Suprapubic skin (tissue), 4 donors: ENCODE measurements at regions not wholly inside any gene's neighbourhood (a gene's known extent, or its start where the extent isn't known, plus 50 kb on each side); places are given as distances from the start of the nearest gene placed in this dataset.

ENCODE experiments used
- DNase-seq, 2 donors: peaks; one replicate each; pipeline ENCODE4 v3.0.0-alpha.2; 2019; ENCODE audit warnings: low spot score in 2 of 2
- H3K27ac ChIP-seq: fragments of 200-600 bp; sonication (generic); one replicate; pipeline ENCODE4 v1.5.1; 2019
- H3K27me3 ChIP-seq: fragments of 200-600 bp; sonication (generic); one replicate; pipeline ENCODE4 v1.5.1; 2019
- H3K36me3 ChIP-seq: fragments of 200-600 bp; sonication (generic); one replicate; pipeline ENCODE4 v1.5.1; 2019
- H3K4me1 ChIP-seq: fragments of 200-600 bp; sonication (generic); one replicate; pipeline ENCODE4 v1.5.1; 2019
- H3K4me3 ChIP-seq: fragments of 200-600 bp; sonication (generic); one replicate; pipeline ENCODE4 v1.5.1; 2019; ENCODE audit warnings: mild to moderate bottlenecking
- H3K9me3 ChIP-seq: fragments of 200-600 bp; sonication (generic); one replicate; pipeline ENCODE4 v1.5.1; 2019
- EP300 ChIP-seq: sonication (generic); formaldehyde crosslinking; IDR thresholded peaks from one replicate; pipeline ENCODE4 v1.6.1; 2017; ENCODE audit warnings: antibody characterized with exemption
- POLR2A ChIP-seq, 2 donors: fragments of 450-650 bp; IDR thresholded peaks; one replicate each; pipeline ENCODE4 v1.6.1; 2017; ENCODE audit warnings: antibody characterized with exemption in 2 of 2, mild to moderate bottlenecking in 2 of 2, moderate library complexity in 2 of 2
- POLR2AphosphoS5 ChIP-seq, 3 donors: sonication (generic); formaldehyde crosslinking; IDR thresholded peaks; one replicate each; pipeline ENCODE4 v1.6.1; 2017; ENCODE audit warnings: antibody characterized with exemption in 3 of 3
- WGBS: methylation state at CpG from one replicate; pipeline ENCODE4 v1.1.5; 2018; 5-methylcytosine and 5-hydroxymethylcytosine counted together
- TF ChIP-seq, protein P1 (sequence below), 2 donors: fragments of 200-600 bp in 1 of 2; fragments of 450-650 bp in 1 of 2; sonication (generic) in 1 of 2; IDR thresholded peaks; one replicate each; pipeline ENCODE4 v1.5.1; 2016 to 2019; ENCODE audit warnings: antibody characterized with exemption in 2 of 2, mild to moderate bottlenecking in 1 of 2, moderate library complexity in 1 of 2

DNA sequence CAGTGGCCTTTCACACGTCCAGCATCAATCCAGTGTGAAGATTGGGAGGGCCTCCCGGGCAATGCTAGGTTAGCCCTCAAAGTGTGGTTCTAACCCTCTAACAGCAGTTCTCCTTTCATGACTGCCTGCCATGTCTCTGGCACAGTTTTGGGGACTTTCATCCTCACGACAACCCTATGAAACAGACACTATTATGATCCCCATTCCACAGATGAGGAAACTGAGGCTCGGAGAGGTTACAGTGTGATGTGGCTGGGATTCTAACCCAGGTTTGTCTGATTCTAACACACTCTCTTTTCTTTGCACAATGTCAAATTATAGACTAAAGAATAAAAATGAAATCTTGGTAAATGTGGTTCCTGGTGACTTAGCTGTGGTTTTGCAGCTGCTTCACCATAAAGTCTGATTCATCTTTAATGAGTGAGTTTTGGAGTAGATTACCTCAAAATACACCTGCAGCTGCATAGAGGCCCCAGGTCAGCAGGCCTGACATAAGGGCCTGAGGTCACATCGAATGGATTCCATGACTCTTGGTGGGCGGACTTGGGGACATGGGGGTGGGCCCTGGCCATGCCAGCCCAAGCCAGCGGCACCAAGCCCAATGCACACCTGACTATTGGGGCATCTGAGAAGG lies 214.4 kb downstream of the GLI2 start:
- H3K27ac ChIP-seq: no peak overlapping the region
- H3K4me3 ChIP-seq: no peak overlapping the region
- H3K36me3 ChIP-seq: no peaks in the 10 kb centered on the region
- TF ChIP-seq POLR2AphosphoS5 (IDR thresholded peaks at IDR 0.05) (no peak), EP300 (no peak), POLR2A (IDR thresholded peaks at IDR 0.05) (no peak)
- TF ChIP-seq, protein P1, sequence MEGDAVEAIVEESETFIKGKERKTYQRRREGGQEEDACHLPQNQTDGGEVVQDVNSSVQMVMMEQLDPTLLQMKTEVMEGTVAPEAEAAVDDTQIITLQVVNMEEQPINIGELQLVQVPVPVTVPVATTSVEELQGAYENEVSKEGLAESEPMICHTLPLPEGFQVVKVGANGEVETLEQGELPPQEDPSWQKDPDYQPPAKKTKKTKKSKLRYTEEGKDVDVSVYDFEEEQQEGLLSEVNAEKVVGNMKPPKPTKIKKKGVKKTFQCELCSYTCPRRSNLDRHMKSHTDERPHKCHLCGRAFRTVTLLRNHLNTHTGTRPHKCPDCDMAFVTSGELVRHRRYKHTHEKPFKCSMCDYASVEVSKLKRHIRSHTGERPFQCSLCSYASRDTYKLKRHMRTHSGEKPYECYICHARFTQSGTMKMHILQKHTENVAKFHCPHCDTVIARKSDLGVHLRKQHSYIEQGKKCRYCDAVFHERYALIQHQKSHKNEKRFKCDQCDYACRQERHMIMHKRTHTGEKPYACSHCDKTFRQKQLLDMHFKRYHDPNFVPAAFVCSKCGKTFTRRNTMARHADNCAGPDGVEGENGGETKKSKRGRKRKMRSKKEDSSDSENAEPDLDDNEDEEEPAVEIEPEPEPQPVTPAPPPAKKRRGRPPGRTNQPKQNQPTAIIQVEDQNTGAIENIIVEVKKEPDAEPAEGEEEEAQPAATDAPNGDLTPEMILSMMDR (IDR thresholded peaks at IDR 0.05): no peak
- WGBS: 85% methylated on average over 5 of the region's 7 CpGs
- H3K4me1 ChIP-seq: peaks cover 6% of the 10 kb centered on the region
- H3K9me3 ChIP-seq: no peaks in the 10 kb centered on the region
- DNase-seq: no peak
- H3K27me3 ChIP-seq: no peaks in the 10 kb centered on the region

DNA sequence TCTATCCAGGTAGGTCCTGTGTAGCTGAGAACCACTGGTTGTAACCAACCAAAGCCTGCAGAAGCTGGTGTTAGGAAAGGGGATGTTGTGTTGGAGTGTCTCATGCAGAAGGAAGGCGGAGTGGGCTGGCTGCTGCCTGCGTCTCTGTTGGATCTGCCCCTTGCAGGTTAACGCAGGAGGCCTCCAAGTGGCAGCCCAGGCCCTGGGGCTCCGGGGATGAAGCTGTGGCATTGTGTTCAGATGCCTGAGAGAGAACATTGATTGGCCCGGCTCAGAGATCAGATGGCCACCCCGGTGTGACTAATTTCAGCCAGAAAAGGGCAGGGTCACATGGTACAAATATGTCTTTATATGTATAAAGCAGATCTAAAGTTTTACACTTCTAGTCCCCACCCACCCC lies 216.0 kb downstream of the GLI2 start:
- TF ChIP-seq, protein P1 (IDR thresholded peaks at IDR 0.05): no peak
- TF ChIP-seq POLR2A (IDR thresholded peaks at IDR 0.05) (no peak), POLR2AphosphoS5 (IDR thresholded peaks at IDR 0.05) (no peak), EP300 (no peak)
- WGBS: 89% methylated on average over 3 of the region's 6 CpGs
- H3K9me3 ChIP-seq: no peaks in the 10 kb centered on the region

DNA sequence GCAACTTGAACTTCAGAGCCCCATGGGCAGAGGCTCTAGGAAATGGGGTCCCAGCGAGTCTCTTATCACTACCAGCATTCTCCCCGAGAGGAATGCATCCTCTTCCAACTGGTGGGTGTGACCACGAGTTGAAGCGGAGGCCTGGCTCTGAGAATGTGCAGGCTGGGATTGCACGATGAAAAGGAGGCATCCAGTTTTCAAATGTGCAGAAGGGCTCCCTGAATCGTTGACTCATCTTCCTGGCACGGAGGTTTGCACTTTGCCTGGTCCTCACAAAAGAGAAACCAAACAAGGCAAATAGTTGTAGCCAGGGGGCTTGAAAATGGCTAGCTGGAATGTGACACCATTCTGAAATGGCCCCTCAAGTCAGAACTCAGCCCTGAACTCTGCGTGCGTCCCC lies 216.7 kb downstream of the GLI2 start:
- WGBS: 65% methylated on average over 7 of the region's 9 CpGs
- H3K27ac ChIP-seq: no peak overlapping the region
- DNase-seq: no peak
- H3K4me3 ChIP-seq: no peak overlapping the region
- H3K4me1 ChIP-seq: peaks cover 6% of the 10 kb centered on the region
- TF ChIP-seq POLR2A (IDR thresholded peaks at IDR 0.05) (no peak), POLR2AphosphoS5 (IDR thresholded peaks at IDR 0.05) (no peak), EP300 (no peak)
- TF ChIP-seq, protein P1 (IDR thresholded peaks at IDR 0.05): no peak
- no peaks in the 10 kb centered on the region for H3K27me3 ChIP-seq
- H3K36me3 ChIP-seq: peaks cover 3% of the 10 kb centered on the region
- H3K9me3 ChIP-seq: no peaks in the 10 kb centered on the region

More for the DNA sequence above, 216.0 kb downstream of the GLI2 start:
- Histone ChIP-seq H3K4me3 (no peak overlapping the region), H3K36me3 (peaks cover 3% of the 10 kb centered on the region), H3K27ac (no peak overlapping the region), H3K4me1 (peaks cover 6% of the 10 kb centered on the region), H3K27me3 (no peaks in the 10 kb centered on the region)
- no peak for DNase-seq

DNA sequence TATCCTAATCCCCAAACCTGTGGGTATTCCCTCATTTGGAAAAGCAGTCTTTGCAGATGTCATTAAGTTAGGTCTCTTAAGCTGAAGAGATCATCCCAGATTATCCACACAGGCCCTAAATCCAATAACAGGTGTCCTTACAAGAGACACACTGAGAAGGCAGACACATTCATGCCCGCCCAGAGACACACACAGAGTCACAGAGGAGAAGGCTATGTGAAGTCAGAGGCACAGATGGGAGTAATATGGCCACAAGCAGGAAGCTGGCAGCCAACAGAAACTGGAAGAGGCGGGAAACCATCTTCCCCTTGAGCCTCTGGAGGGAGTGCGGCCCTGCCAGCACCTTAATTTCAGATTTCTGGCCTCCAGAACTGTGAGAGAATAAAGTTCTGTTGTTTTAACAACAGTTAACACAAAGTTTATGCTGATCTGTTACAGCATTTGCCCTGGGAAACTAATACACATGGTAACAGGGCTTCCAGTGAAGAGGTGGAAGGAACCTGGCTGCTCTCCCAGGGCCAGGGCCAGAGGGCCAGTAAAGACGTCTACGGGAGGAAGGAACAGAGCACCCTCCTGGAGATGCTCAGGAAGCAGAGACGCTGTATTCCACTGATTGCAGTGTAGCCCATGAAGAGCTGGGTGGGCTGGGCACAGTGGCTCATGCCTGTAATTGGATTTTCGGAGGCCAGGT lies 217.5 kb downstream of the GLI2 start:
- Histone ChIP-seq H3K27ac (no peak overlapping the region), H3K4me1 (peaks cover 6% of the 10 kb centered on the region), H3K36me3 (peaks cover 3% of the 10 kb centered on the region), H3K9me3 (no peaks in the 10 kb centered on the region), H3K27me3 (no peaks in the 10 kb centered on the region), H3K4me3 (no peak overlapping the region)
- WGBS: 70% methylated on average over 7 of the region's 7 CpGs
- TF ChIP-seq, protein P1 (IDR thresholded peaks at IDR 0.05): no peak
- no peak for TF ChIP-seq POLR2AphosphoS5 (IDR thresholded peaks at IDR 0.05)
- TF ChIP-seq EP300: no peak
- no peak for TF ChIP-seq POLR2A (IDR thresholded peaks at IDR 0.05)
- no peak for DNase-seq

DNA sequence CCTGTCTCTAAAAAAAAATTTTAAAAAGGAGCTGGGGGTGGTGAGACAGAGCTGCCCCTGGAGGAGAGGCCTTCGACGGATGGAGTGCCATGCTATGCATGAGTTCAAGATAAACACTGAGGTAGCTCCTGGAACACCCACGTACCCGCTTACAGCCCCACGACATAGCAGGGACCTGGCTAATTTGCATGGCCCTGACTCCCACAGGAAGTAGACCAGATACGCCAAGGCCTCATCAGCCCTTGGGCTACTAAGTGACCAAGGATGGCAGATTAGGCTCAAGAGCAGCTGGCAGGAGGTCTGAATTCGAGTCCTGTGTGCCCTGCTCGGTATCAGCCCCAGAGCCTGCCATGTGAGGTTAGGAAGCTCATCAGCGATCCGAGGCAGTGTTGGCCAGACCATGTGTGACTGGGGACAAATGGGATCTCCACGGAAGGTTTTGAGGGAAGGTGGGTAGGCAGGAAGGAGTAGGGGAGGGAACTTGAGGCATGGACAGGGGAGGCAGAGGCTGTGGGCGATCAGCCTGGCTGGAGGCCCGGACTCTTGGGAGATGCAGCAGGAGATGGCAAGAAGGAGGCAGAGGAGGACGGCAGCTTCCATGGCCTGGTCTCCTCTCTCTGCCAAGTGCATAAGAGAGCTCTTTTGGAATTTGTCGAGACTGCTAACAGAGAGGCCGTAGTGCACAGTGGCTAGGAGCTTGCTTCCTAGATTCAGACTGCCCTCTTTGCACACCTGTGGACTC lies 218.3 kb downstream of the GLI2 start:
- Histone ChIP-seq H3K4me3 (no peak overlapping the region), H3K27me3 (no peaks in the 10 kb centered on the region), H3K36me3 (peaks cover 3% of the 10 kb centered on the region), H3K27ac (no peak overlapping the region), H3K4me1 (peaks cover 6% of the 10 kb centered on the region), H3K9me3 (no peaks in the 10 kb centered on the region)
- DNase-seq: no peak
- WGBS: 87% methylated on average over 16 of the region's 16 CpGs
- no peak for TF ChIP-seq POLR2A (IDR thresholded peaks at IDR 0.05)
- TF ChIP-seq EP300: no peak
- TF ChIP-seq, protein P1 (IDR thresholded peaks at IDR 0.05): no peak
- TF ChIP-seq POLR2AphosphoS5 (IDR thresholded peaks at IDR 0.05): no peak
